Transverse colon (tissue), 4 donors: ENCODE measurements at regions not wholly inside any gene's neighbourhood (a gene's known extent, or its start where the extent isn't known, plus 50 kb on each side); places are given as distances from the start of the nearest gene placed in this dataset.

Experiments
- DNase-seq: peaks from one replicate; pipeline ENCODE4 v3.0.0-alpha.2; 2019
- H3K27ac ChIP-seq, 4 donors: fragments of 200-600 bp; sonication (generic); 2 replicates each; pipeline ENCODE4 v1.5.1; 2016 to 2018; ENCODE audit warnings: inconsistent platforms in 4 of 4
- H3K27me3 ChIP-seq: fragments of 200-600 bp; sonication (generic); 2 replicates; pipeline ENCODE4 v1.5.1; 2017; ENCODE audit warnings: inconsistent platforms
- H3K36me3 ChIP-seq, 4 donors: fragments of 200-600 bp; sonication (generic); 2 replicates each; pipeline ENCODE4 v1.5.1; 2017 to 2019; ENCODE audit warnings: inconsistent platforms in 4 of 4
- H3K4me1 ChIP-seq, 4 donors: fragments of 200-600 bp; sonication (generic); 2 replicates each; pipeline ENCODE4 v1.5.1; 2017 to 2020; ENCODE audit warnings: inconsistent platforms in 4 of 4
- H3K4me3 ChIP-seq, 4 donors: fragments of 200-600 bp; sonication (generic); 1 replicate in 1 of 4; 2 replicates in 3 of 4; pipeline versions ENCODE4 v1.5.1 to v1.6.1; 2017 to 2019; ENCODE audit warnings: inconsistent platforms in 4 of 4
- H3K9me3 ChIP-seq, 2 donors: fragments of 200-600 bp; sonication (generic); 2 replicates each; pipeline ENCODE4 v1.5.1; 2017 to 2019; ENCODE audit warnings: inconsistent platforms in 2 of 2
- CTCF ChIP-seq, 5 experiments: fragments of 200-600 bp in 3 of 5; fragments of 450-650 bp in 2 of 5; sonication (generic) in 3 of 5; IDR thresholded peaks; 1 replicate in 2 of 5; 2 replicates in 3 of 5; pipeline ENCODE4 v1.5.1; 2016 to 2017; ENCODE audit warnings: antibody characterized with exemption in 5 of 5, inconsistent platforms in 3 of 5, mild to moderate bottlenecking in 2 of 5, moderate library complexity in 1 of 5
- EP300 ChIP-seq: sonication (generic); formaldehyde crosslinking; IDR thresholded peaks from one replicate; pipeline ENCODE4 v1.6.1; 2017; ENCODE audit warnings: antibody characterized with exemption, low read depth
- POLR2A ChIP-seq: fragments of 450-650 bp; IDR thresholded peaks from one replicate; pipeline ENCODE4 v1.6.1; 2016; ENCODE audit warnings: antibody characterized with exemption, mild to moderate bottlenecking, moderate library complexity
- POLR2AphosphoS5 ChIP-seq, 3 donors: sonication (generic); formaldehyde crosslinking; IDR thresholded peaks; one replicate each; pipeline ENCODE4 v1.6.1; 2016; ENCODE audit warnings: antibody characterized with exemption in 3 of 3
- WGBS, 2 donors: methylation state at CpG; one replicate each; pipeline ENCODE4 v1.1.5; 2018; ENCODE audit warnings: low coverage in 1 of 2; 5-methylcytosine and 5-hydroxymethylcytosine counted together
- in situ Hi-C, 4 donors: fragments of 200-750 bp; cut with MboI; loops; one replicate each; pipeline versions ENCODE4 v1.15.0 to v1.15.1; 2017; ENCODE audit warnings: low sequenced_read_pairs in 3 of 4, low pct_ligation_motif_present in 1 of 4, low pct_unique_long_range_greater_than_20kb in 1 of 4
- intact Hi-C: fragments of 100-400 bp; cut with DNase I; formaldehyde crosslinking; loops from one replicate; pipeline ENCODE4 v1.15.1; 2023; ENCODE audit warnings: low total_unique reads

GRCh38 chr13:53214433-53214832 lies 185.8 kb downstream of the OLFM4 start:
- Histone ChIP-seq H3K4me1 (no peaks in the 10 kb centered on the region), H3K27ac (no peak overlapping the region), H3K4me3 (no peak overlapping the region), H3K9me3 (no peaks in the 10 kb centered on the region), H3K36me3 (no peaks in the 10 kb centered on the region), H3K27me3 (no peaks in the 10 kb centered on the region)
- in situ Hi-C loops (no loop called here), intact Hi-C loops (no loop called here)
- WGBS, 2 donors, result 60 to 66% methylated on average over 1 to 4 of the region's 4 CpGs
- no peak for TF ChIP-seq POLR2A
- TF ChIP-seq EP300, result no peak
- no peak for TF ChIP-seq POLR2AphosphoS5 (IDR thresholded peaks at IDR 0.05)
- no peak for TF ChIP-seq CTCF (IDR thresholded peaks at IDR 0.05)
- no peak for DNase-seq

GRCh38 chr13:53215563-53215962 lies 186.9 kb downstream of the OLFM4 start:
- WGBS, 2 donors, result 48 to 61% methylated on average over 2 of the region's 2 CpGs
- no peak for DNase-seq
- in situ Hi-C loops, result no loop called here

GRCh38 chr13:53216773-53217172 lies 188.2 kb downstream of the OLFM4 start:
- no peaks in the 10 kb centered on the region for H3K9me3 ChIP-seq
- no peaks in the 10 kb centered on the region for H3K27me3 ChIP-seq
- H3K4me3 ChIP-seq, result no peak overlapping the region
- H3K27ac ChIP-seq, result no peak overlapping the region
- no peaks in the 10 kb centered on the region for H3K36me3 ChIP-seq
- intact Hi-C loops (no loop called here), in situ Hi-C loops (no loop called here)
- no peak for TF ChIP-seq POLR2A
- no peak for TF ChIP-seq CTCF (IDR thresholded peaks at IDR 0.05)
- 55 to 64% methylated on average over 1 of the region's 1 CpG for WGBS, 2 donors
- no peaks in the 10 kb centered on the region for H3K4me1 ChIP-seq
- DNase-seq, result no peak

More at GRCh38 chr13:53215563-53215962, 186.9 kb downstream of the OLFM4 start:
- TF ChIP-seq POLR2AphosphoS5 (IDR thresholded peaks at IDR 0.05) (no peak), EP300 (no peak), CTCF (IDR thresholded peaks at IDR 0.05) (no peak), POLR2A (no peak)
- intact Hi-C loops, result no loop called here
- Histone ChIP-seq H3K9me3 (no peaks in the 10 kb centered on the region), H3K27ac (no peak overlapping the region), H3K4me1 (no peaks in the 10 kb centered on the region), H3K4me3 (no peak overlapping the region), H3K36me3 (no peaks in the 10 kb centered on the region), H3K27me3 (no peaks in the 10 kb centered on the region)

GRCh38 chr13:53217194-53217593 lies 188.6 kb downstream of the OLFM4 start:
- H3K27ac ChIP-seq, result no peak overlapping the region
- intact Hi-C loops, result no loop called here
- H3K27me3 ChIP-seq, result no peaks in the 10 kb centered on the region
- H3K4me1 ChIP-seq, result no peaks in the 10 kb centered on the region
- H3K36me3 ChIP-seq, result no peaks in the 10 kb centered on the region
- H3K9me3 ChIP-seq, result no peaks in the 10 kb centered on the region
- H3K4me3 ChIP-seq, result no peak overlapping the region
- TF ChIP-seq EP300, result no peak
- no peak for TF ChIP-seq POLR2A
- no peak for TF ChIP-seq CTCF (IDR thresholded peaks at IDR 0.05)
- TF ChIP-seq POLR2AphosphoS5 (IDR thresholded peaks at IDR 0.05), result no peak
- no peak for DNase-seq
- in situ Hi-C loops, result no loop called here
